Left renal cortex interstitium (tissue), 4 donors: ENCODE measurements at regions not wholly inside any gene's neighbourhood (a gene's known extent, or its start where the extent isn't known, plus 50 kb on each side); places are given as distances from the start of the nearest gene placed in this dataset.

Source experiments
- DNase-seq, 4 donors: peaks; one replicate each; pipeline ENCODE4 v3.0.0-alpha.2; 2013; ENCODE audit warnings: low read depth in 4 of 4, low spot score in 2 of 4, missing footprints in 1 of 4

DNA sequence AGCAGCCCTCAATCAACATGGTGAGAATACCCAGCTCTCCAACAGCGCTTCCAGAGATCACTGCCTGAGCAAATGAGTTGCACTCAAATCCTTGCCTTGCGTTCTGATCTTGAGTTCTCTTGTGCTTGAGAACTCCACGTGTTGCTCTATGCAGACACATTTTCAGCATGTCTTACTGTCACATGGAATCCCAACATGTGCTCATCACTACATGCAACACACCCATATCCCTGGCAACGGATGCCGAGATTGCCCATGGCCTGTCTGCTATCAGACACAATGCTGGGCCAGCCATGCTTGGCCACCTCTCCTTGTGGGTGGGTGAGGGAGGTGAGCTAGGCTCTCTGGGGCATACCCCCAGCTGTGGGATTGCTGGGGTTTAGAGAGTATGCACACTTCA is 91.9 kb upstream of the LDAH start:
- no peak for DNase-seq

DNA sequence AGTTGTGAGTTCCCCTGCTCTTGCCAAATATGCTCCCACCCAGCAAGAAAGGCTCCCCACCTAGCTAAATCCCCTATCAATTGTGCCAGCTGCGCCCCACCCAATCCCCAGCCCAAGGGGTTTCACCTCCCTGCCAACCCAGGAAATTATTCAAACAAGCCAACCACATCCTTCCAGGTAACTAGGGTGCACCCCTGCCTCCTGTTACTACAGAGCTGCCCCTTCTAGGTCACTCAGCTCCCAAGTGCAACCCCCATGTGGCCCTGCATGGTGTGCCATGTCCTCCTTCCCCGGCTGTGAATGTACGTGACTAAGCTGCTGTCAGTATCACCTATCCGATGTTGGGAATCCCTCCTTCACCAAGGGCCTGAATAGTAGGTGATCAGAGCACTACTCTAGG is 91.2 kb upstream of the LDAH start:
- no peak for DNase-seq

DNA sequence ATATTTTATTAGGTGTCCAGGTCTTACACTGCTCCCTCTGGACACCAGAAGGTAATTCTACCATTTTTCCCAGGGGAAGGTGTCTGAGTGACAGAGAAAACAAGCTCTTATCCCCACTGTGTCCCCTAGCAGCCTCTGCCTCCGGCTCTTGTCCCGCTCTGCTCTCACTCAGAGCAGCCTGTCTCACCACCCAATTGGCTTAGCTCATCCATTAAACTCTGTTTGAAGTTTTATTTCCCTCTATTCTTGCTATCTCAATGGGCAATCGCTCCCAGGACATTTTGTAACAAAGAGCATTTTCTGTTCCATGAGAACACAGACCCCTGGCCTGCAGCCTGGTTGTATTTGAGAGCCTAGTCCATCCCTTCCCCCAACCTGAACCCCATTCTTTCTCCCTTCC is 90.6 kb upstream of the LDAH start:
- no peak for DNase-seq

DNA sequence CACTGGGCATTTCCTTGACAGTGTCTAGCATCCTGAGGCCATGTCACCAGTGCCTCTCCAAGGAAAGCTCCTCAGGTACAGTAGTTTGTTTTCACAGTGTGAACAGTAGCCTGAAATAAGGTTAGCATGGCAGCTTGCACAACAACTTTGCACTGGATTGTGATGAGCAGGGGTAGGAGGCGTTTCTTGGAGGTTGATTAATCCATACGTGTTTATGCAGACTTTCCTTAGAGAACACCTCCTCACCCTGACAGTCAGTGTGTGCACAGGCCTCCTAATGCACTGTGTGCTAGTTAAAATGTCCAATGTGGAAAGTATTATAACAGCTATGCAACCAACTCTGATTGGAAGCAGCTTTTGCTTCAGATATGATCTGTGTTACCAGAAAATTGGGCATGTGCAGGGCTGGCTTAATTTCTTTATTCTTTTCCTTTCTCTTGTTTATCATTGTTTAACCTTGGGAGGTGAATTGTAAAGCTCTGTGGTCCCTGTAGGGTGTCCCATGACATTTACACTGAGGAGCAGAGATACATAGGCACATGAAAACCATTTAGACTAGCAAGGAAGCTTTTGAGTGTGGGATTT is 77.2 kb upstream of the LDAH start:
- DNase-seq, result no peak

DNA sequence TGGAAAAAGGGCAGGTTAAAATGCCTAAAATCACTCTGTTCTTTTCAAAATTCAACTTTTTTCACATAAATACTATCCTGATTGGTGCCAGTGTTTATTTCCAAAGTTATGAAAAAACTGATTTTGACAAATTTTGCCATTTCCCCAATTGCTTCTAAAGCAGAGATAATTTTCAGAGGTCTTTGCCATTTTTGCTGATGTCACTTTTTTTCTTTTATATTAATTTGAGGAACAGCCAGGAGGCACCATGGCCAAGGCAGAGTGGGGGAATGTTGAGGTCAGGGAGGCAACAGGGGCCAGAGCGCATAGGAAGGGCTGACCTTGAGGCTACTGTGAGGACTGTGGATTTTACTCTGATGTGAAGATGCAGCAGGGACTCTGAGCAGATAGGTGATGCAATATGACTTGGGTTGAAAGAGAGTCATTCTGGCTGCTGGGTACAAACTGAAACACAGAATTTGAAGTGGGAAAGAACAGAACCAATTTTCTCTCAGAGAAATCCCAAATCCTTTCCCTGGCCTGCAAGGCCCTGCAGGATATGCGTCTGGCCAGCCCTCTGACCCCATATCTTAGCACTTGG is 75.1 kb upstream of the LDAH start:
- DNase-seq, result no peak

DNA sequence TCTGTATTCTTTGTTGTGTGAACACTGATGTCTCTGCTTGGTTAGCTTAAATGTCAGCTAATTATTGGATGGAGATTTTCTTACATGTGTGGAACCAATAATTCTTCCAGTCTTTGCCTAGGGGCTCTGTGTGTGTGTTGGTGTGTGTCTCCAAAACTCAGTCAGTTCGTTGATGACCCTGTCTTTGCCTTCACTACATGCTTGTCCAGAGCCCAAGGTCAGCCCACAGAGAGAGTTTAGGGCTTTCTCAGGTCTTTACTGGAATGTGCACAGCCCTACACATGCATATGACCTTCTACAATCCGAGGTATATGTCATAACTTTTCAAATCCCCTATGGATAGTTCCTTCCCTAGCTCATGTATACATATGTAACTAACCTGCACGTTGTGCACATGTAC is 74.1 kb upstream of the LDAH start:
- no peak for DNase-seq

DNA sequence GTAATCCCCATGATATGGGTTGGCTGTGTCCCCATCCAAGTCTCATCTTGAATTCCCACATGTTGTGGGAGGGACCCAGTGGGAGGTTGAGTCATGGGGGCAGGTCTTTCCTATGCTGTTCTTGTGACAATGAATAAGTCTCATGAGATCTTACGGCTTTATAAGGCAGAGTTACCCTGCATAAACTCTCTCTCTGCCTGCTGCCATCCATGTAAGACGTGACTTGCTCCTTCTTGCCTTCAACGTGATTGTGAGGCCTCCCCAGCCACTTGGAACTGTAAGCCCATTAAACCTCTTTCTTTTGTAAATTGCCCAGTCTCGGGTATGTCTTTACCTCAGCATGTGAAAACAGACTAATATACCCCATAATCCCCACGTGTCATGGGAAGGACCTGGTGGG is 61.9 kb upstream of the LDAH start:
- no peak for DNase-seq

DNA sequence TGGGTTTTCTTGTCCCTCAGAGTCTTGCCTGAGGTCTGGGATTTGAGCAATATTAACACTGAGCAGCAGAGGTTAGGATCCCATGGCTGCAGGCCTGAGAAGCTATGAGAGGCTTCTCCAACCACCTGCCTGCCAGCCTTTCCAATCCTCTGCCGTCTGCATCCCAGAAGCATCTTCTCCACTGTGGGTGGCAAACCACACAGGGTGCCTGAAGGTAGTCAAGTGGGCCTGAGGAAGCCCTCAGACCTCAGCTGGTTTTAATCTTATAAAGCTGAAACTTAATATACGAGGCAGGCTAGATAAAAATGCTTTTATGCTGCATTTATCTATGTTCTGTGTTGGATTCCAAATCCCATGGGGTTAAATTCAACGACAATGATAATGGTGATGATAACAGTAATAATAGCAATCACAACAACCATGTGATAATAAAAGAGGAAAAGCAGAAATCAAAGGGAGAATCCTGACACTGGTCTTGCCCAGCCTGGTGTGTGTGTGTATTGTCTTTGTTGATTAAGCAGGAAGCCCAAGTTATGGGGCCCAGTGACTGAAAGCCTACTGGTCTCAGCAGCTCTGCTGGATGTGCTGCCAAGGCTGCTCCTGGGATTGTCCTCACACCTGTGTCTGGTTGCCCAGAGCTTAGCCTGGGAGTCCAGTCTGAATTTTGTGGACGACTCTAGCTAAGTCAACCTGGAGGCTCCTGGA is 59.7 kb upstream of the LDAH start:
- DNase-seq, result no peak

DNA sequence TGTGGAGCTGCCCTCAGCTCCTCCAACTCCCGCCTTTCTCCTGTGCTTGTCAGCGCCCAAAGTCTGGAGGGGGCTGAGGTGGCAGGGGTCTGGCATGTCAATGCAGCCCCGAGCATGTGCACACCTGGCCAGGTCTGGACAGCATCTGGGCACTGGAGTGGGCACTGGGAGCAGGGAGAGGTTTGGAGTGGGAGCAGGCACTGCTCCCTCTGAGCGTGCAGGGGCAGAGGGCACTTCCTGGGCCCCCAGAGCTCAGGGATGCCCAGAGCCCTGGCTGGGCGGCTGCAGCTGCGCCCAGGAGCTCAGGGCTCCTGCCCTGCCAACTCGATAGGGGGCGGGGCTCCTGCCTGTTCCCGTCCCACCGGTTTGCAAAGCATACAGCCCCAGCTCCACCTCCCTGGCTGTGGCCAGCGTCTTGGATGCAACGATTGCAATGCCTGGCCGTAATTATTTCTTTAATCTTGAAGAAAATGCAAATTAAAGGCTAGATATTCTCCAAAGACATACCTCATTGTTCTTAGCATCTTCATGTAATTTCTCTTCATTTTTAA is 57.4 kb upstream of the LDAH start:
- no peak for DNase-seq

DNA sequence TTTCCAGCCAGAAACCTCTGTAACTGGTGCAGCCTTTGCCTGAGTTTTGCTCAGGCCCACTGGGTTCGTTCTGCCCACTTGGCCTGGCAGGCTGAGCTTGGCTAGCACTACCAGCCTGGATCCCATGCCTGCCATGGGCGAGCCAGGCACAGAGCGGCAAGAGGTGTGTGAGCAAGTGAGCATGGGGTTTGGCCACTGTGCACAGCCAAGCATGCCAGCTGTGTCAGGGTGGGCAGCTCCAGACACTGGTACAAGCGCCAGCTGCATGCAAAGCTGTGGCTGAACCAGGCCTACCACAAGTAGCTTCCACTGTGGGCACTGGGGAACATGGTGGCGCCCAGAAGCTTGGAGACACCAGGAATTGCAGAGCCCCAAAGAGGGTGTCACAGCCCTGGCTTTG is 56.3 kb upstream of the LDAH start:
- no peak for DNase-seq

DNA sequence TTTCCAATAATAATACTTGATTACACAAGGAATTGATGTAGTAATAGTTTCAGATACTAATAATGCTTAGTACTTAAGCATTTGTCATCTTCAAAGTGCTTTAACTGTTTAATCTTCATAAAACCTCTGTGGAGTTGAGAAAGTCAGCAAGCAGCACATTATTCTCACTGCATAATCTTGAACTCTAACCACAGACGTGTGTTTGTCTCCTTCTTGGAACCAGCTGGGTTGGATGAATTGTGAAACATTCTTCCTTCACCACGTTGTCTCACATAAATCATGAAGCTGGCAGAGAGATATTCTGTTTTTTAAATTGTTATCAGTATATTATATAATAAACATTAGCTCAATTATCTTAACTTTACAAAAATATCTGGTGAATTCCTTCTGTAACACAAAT is 55.1 kb upstream of the LDAH start:
- no peak for DNase-seq
